ENCODE measurements at regions not wholly inside any gene's neighbourhood (a gene's known extent, or its start where the extent isn't known, plus 50 kb on each side); places are given as distances from the start of the nearest gene placed in this dataset.

DNA sequence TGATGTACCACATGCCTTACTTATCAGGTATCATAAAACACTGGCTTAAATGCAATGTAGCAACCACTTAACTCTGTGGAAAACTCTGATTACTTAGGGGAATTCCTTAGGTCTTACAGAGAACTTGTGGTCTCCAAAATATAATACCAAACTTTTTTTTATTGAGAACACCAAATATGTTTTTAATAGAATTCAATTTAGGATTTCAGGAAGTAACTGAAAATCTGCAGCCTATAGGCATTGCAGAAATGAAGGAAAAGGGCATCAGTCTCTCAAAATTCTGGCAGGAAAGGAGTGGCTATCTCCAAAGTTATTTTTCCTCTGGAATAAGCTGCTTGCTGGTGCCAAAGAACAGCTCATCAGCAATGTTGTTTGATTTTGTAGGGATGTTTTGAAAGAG is 105.3 kb upstream of the UGP2 start:
- Histone ChIP-seq H3K4me1 (peaks cover 65% of the 10 kb centered on the region), H3K27ac (peak overlapping the region; percentile 78 to 83; a peak in 5 of 6 replicates), H3K4me3 (no peak overlapping the region), H3K4me2 (peak overlapping the region; percentile 62), H3K9me3 (no peaks in the 10 kb centered on the region)
- no peak for TF ChIP-seq RNF2 (IDR thresholded peaks at IDR 0.05; ENCODE audit: borderline replicate concordance, low read depth)
- TF ChIP-seq FOSL2 (IDR thresholded peaks at IDR 0.05), result no peak
- no peak for TF ChIP-seq FOSL2 (CRISPR knock-in tag; IDR thresholded peaks at IDR 0.05)
- POLR2A ChIA-PET, result interaction anchor here (1.2 kb wide), 1 partner anchor 105 kb away, joined by 5 read pairs; the partner anchor contains the start of gene UGP2
- CTCF ChIA-PET, result interaction anchor here (1.2 to 5.7 kb wide), 3 partner anchors 37 to 125 kb away, joined by 4 to 35 read pairs (median 6); no protein-coding TSS in a partner anchor
- ATAC-seq, result no peak
- no peak for FAIRE-seq
- DNase-seq (ENCODE audit: low read depth in 1 of 2, low spot score in 1 of 2), result no peak

DNA sequence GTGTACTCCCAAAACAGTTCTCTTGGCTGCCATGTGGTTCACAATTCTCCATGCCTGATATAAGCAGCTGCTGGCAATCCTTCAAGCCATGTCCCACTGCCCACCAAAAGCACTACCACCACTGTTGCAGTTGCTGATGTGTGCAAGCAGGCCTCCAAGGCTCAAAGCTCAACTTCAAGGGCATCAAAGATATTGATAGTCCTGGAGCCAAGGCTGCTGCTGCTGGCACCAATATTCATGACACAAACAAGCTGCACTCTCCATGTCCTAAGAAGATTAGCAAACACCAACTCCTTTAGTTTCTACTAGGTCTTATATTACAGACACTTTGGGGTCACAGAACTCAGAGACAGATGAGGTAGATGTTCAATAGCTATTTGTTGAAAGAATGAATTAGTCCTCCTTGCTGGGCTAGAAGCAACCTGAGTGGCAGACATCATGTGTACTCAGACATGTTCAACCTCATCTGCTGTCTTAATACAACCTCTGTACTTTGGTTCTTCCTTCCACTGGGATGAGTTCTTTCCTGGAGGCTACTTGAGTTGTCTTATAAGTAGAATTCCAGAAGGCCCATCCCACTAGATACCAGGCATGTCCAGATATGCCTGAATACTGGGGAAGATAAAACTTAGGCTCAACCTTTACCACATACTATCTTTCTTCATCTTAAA is 104.5 kb upstream of the UGP2 start:
- no peak overlapping the region for H3K4me3 ChIP-seq
- ChIA-PET POLR2A (interaction anchor here (1.2 kb wide), 1 partner anchor 104 kb away, joined by 5 read pairs; the partner anchor contains the start of gene UGP2), CTCF (interaction anchor here (0.6 to 5.7 kb wide), 5 partner anchors 38 to 282 kb away, joined by 3 to 35 read pairs (median 4); no protein-coding TSS in a partner anchor)
- H3K27ac ChIP-seq, result peak overlapping the region; percentile 78 to 83
- no peak for TF ChIP-seq ZNF302 (CRISPR knock-in tag; IDR thresholded peaks at IDR 0.05)
- TF ChIP-seq ZC3H11A (IDR thresholded peaks at IDR 0.05), result no peak
- no peak for TF ChIP-seq JUNB (IDR thresholded peaks at IDR 0.05)
- no peak for TF ChIP-seq CEBPB (IDR thresholded peaks at IDR 0.05)
- TF ChIP-seq CHD4 (IDR thresholded peaks at IDR 0.05; ENCODE audit: borderline replicate concordance), result no peak
- TF ChIP-seq JUN (IDR thresholded peaks at IDR 0.05), result no peak
- no peak for TF ChIP-seq RNF2 (IDR thresholded peaks at IDR 0.05; ENCODE audit: borderline replicate concordance, low read depth)
- no peak for TF ChIP-seq EHF (CRISPR knock-in tag; IDR thresholded peaks at IDR 0.05)
- TF ChIP-seq RFX5 (IDR thresholded peaks at IDR 0.05), result no peak
- TF ChIP-seq MAZ (IDR thresholded peaks at IDR 0.05; ENCODE audit: borderline replicate concordance, low read depth, low read length), result no peak
- TF ChIP-seq, protein P1, sequence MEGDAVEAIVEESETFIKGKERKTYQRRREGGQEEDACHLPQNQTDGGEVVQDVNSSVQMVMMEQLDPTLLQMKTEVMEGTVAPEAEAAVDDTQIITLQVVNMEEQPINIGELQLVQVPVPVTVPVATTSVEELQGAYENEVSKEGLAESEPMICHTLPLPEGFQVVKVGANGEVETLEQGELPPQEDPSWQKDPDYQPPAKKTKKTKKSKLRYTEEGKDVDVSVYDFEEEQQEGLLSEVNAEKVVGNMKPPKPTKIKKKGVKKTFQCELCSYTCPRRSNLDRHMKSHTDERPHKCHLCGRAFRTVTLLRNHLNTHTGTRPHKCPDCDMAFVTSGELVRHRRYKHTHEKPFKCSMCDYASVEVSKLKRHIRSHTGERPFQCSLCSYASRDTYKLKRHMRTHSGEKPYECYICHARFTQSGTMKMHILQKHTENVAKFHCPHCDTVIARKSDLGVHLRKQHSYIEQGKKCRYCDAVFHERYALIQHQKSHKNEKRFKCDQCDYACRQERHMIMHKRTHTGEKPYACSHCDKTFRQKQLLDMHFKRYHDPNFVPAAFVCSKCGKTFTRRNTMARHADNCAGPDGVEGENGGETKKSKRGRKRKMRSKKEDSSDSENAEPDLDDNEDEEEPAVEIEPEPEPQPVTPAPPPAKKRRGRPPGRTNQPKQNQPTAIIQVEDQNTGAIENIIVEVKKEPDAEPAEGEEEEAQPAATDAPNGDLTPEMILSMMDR (IDR thresholded peaks at IDR 0.05), result no peak
- TF ChIP-seq POLR2AphosphoS2 (conservative IDR thresholded peaks at IDR 0.05; ENCODE audit: low read length), result no peak
- TF ChIP-seq FOSL2 (IDR thresholded peaks at IDR 0.05), result no peak
- TF ChIP-seq FOSL2 (CRISPR knock-in tag; IDR thresholded peaks at IDR 0.05), result no peak
- no peak for TF ChIP-seq RAD21 (conservative IDR thresholded peaks at IDR 0.05 in 1 of 2, IDR thresholded peaks at IDR 0.05 in 1 of 2)
- TF ChIP-seq HOXB5 (CRISPR knock-in tag; IDR thresholded peaks at IDR 0.05), result no peak
- TF ChIP-seq, protein P2, sequence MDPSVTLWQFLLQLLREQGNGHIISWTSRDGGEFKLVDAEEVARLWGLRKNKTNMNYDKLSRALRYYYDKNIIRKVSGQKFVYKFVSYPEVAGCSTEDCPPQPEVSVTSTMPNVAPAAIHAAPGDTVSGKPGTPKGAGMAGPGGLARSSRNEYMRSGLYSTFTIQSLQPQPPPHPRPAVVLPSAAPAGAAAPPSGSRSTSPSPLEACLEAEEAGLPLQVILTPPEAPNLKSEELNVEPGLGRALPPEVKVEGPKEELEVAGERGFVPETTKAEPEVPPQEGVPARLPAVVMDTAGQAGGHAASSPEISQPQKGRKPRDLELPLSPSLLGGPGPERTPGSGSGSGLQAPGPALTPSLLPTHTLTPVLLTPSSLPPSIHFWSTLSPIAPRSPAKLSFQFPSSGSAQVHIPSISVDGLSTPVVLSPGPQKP (IDR thresholded peaks at IDR 0.05; ENCODE audit: low read depth, low read length), result no peak
- no peak for TF ChIP-seq MAFK (IDR thresholded peaks at IDR 0.05; ENCODE audit: partially characterized antibody)
- no peak for TF ChIP-seq RCOR1 (IDR thresholded peaks at IDR 0.05; ENCODE audit: low read depth, low read length)
- no peak for TF ChIP-seq USF2 (IDR thresholded peaks at IDR 0.05)
- TF ChIP-seq EP300 (IDR thresholded peaks at IDR 0.05), result no peak
- peaks cover 73% of the 10 kb centered on the region for H3K4me1 ChIP-seq
- no peaks in the 10 kb centered on the region for H3K9me3 ChIP-seq
- ATAC-seq (peak in 1 of 2 experiments; percentile 13; a peak in 3 of 6 replicates), FAIRE-seq (no peak), DNase-seq (ENCODE audit: low read depth in 1 of 2, low spot score in 1 of 2) (peak in 1 of 2 experiments; percentile 24)
- H3K4me2 ChIP-seq, result peak overlapping the region; percentile 62
